HG02840 (cell line): ENCODE measurements at regions not wholly inside any gene's neighbourhood (a gene's known extent, or its start where the extent isn't known, plus 50 kb on each side); places are given as distances from the start of the nearest gene placed in this dataset.
"Not testable (repeated sequence)": the region's sequence is repeated elsewhere in the genome, so short reads cannot be mapped to it uniquely, and the experiment has no call there.

Experiments used
- ATAC-seq: cut with Tn5 transposase; IDR thresholded peaks from one replicate; pipeline ENCODE4 v1.9.1; 2021; ENCODE audit warnings: mild to moderate bottlenecking, moderate library complexity, moderate number of reproducible peaks; ENCODE audit not compliant: unreplicated experiment, low FRiP score

DNA sequence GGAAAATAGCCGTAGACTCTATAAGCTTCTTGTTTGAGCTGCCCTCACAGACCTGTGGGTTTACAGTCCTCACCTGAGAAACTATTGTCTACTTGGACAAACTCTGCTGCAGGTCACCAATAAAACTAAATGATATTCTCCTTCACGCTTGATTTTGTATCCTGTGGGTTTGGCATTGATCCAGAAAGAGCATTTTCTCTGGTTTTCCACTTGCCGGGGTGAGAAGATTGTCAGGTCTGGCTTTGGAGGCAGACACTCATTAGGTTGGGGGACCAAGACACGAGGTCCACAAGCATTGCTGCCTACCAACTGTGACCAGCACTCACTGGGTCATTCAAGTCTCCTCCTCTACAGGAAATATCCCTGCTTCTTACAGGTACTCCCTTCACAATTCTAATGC is 68.5 kb downstream of the CDC14C start:
- no peak for ATAC-seq

- peak; percentile 78 for ATAC-seq
Measured at GRCh38 chr7:49001610-49002033, 77.3 kb downstream of the CDC14C start.

DNA sequence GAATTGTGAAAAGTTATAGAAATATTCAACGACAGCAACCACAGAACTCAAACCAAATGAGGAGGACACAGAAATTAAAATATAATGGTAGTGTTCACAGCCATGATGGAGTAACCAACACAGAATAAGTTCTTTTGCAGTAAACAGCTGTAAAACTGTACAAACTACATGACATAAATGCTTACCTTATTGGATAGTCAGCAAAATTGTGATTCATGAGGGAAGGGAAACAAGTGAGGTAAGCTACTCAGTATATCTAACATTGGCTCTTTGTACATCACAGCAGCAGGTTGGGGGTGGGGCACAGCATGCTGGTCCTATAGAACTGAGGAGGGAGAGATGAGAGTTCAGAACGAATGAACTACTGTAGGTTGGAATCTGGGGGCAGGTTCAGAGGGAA is 86.4 kb downstream of the CDC14C start:
- ATAC-seq = no peak

DNA sequence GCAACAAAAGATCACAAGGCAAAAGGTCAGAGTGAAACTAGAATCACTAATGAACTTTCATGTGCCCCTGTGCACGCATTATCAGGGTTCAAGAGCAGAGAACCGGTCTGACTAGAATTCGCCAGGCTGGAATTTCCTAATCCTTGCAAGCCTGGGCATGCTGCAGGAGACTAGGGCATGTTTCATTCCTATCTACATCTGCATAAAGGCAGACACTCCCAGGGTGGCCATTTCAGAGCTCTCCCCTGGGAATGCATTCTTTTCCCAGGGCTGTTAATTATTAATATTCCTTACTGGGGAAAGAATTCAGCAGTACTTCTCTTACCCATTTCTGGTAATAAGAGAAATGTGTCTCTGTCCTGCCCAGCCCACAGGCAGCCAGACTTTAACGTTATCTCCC is 90.5 kb downstream of the CDC14C start:
- ATAC-seq = no peak

- ATAC-seq = no peak
Measured at GRCh38 chr7:49020145-49020544, 95.8 kb downstream of the CDC14C start.

- no peak for ATAC-seq
Measured at GRCh38 chr7:49022448-49022847, 98.1 kb downstream of the CDC14C start.

DNA sequence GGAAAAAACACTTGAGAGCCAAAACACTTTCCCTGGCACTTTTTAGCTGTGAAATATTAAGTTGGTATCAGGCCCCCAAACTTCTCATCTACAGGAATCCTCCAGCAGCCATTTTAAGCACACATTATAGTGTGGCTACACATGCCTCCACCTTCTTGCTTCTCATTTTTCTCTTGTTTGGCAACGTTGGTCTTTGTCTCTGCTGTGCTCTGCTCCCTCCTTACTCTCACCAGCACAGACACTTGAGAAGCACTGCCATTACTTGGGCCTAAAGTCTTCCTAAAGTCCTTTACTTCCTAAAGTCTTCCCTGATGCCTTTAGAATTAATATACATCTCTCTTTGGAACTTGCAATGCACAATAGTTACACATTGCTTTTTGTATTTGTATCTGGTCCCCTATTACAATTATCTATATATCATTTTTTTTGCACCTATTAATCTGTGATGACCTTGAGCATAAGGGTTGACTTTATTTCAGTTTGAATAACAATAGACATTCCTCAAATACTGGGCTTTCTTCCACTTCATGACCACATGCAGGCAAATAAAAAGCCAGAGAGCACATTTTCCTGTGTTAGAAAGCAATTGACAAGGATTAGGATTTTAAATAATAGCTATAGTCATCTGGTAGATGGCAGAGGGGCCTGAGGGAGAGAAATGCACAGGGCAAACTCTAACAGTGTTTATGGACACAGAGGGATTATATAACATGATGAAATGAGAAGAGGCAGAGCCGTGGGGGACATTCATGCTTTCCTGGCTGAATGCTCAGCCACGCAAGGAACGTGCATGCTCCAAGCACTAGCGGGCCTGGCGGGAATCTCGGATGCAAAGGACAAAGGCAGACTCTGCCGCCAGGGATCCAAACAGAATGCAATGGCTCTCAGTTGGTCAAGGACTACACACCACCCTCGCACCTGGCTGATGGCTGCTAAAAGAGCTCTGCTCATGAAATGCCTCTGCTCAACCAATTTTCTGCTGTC is 99.3 kb downstream of the CDC14C start:
- no peak for ATAC-seq

GRCh38 chr7:49030221-49030620 is 105.9 kb downstream of the CDC14C start:
- no peak for ATAC-seq

DNA sequence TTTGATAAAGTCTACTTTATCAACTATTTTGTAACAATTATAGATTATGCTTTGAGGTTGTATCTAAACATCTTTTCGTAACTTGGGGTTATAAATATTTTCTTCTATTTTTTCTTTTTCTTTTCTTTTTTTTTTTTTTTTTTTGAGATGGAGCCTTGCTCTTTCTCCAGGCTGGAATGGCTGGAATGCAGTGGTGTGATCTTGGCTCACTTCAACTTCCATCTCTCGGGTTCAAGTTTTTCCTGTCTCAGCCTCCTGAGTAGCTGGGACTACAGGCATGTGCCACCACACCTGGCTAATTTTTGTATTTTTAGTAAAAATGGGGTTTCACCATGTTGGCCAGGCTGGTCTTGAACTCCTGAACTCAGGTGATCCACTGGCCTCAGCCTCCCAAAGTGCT is 108.8 kb downstream of the CDC14C start:
- ATAC-seq = not testable (repeated sequence)

DNA sequence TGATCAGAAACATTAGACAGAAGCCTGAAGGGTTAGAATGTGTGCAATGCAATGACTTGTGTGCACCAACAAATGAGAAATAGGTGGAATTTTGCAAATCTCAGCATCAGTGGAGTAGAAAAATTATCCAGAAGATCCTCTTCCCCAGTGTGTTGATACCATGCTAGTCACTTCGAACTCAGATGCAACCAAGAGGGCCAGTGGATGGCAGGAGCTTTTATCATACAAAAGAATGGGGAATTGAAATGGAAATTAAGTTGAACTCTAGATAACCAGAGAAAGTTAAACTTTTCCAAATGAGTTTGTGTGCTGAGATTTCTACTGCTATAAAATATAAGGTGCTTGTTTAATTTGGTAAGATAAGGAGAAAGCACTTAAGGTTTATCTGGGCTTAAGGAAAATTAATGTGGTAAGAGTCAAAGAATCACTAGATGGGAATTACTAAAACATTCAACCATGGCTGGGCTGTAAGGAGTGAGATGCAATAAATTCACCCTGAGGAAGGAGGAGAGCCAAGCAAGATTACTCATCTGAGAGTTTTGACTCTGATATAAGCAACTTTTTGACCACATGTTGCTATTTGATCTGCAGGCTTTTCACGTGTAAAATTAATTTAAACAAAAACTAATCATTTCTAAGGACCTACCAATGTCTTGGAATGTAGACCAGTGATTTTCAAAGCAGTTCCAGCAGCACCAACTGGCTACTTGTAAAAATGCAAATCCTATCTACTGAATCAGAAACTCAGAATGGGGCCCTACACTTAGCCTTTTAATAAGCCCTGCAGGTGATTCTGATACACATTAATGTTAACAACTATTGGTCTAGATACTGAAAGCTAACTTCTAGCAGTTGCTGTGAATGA is 113.2 kb downstream of the CDC14C start:
- no peak for ATAC-seq

DNA sequence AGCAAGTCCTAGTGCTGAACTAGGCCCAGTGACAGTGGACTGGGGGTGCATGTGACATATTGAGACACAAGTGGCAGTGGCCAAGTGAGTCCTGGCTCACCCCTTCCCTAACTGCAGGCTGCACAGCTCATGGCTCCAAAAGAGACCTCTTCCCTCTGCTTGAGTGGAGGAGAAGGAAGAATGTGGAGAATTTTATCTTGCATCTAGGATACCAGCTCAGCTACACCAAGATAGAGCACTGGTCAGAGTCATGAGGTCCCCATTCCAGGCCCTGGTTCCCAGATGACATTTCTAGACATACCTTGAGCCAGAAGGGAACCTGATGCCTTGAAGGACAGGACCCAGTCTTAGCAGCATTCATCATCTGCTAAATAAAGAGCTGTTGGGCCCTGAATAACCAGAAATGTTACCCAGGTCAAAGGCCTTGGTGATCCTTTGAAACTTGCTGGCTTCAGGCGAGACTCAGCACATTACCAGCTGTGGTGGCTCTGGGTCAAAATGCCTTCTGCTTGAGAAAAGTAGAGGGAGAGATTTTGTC is 114.5 kb downstream of the CDC14C start:
- ATAC-seq = no peak

DNA sequence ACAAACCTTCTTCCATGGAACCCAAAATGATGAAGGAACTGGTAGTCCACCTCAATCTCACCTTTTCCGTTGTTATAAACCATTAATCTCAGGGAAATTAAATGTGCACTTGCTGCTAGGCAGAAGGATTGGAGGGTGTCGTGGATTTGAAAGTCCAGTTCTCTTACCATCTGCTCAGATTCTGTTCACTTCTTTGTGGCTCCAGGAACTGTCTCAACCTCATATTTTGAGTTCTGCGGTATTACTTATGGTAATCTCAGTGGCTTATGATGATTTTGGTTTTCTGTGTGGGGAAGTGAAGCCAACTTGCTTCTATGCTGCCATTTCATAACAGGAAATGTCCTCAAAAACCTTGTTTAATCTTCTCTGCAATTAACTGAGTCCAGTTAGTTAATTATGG is 136.4 kb downstream of the CDC14C start:
- ATAC-seq = no peak

DNA sequence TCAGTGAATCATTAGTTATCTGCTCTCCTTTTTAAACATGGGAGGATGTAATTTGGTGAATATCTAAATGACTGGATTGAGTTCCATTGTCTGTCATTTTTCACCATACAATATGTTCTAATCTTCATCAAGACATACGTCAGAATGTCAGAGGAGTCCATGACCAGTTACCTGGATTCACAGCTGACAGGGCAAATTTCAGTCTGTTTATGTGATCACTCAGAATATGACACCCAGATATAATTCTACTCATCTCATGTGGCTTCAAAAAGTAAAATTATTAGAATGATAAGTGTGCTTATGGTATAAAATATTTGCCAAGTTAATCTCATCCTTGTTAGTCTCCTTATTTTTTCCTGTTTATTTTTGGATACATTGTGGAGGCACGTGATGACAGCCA is 150.2 kb downstream of the CDC14C start:
- no peak for ATAC-seq

DNA sequence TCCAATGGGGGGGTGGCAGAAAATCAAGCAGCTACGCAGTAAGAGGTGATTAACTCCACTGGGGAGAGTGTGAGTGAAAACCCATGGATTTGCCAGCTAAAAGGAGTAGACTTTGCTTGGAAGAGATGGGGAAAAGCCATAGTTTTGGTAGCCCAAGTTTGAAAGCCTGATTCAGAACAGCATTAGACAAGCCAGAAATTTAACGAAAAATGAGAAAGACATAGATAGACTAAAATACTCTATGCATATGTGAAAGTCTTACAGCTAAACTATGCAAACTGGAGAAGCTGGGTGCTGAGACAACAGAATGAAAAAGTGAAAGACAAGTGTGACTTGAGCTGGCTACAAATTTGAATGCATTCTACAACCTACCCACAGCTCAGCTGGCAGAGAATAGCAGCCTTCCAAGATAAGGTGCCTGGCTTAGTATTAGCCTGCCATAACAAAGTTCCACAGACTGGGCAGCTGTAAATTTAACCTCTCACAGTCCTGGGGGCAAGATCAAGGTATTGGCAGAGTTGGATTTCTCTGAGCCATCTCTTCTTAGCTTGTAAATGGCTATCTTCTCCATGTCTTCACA is 156.6 kb downstream of the CDC14C start:
- ATAC-seq = no peak

GRCh38 chr7:49088017-49088416 is 163.7 kb downstream of the CDC14C start:
- ATAC-seq = no peak

GRCh38 chr7:49089717-49090116 is 165.4 kb downstream of the CDC14C start:
- no peak for ATAC-seq

DNA sequence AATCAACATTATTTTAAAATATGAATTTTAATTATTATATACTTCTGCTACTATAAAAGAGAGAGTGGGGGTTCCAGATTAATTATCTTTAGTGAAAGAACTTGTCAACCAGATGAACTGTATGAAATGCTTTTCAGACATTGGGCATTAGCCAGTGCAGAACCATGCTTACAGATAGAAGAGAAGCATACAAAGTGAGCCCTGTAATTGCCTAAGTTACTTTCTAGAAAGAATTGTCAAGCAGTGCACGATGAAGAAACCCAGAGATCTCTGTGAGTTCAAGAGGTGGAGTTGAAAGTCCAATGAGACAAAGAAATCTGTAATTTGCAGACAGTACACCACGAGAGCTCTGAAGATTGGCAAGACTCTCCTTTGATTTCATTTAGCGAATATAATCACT is 166.7 kb downstream of the CDC14C start:
- no peak for ATAC-seq

DNA sequence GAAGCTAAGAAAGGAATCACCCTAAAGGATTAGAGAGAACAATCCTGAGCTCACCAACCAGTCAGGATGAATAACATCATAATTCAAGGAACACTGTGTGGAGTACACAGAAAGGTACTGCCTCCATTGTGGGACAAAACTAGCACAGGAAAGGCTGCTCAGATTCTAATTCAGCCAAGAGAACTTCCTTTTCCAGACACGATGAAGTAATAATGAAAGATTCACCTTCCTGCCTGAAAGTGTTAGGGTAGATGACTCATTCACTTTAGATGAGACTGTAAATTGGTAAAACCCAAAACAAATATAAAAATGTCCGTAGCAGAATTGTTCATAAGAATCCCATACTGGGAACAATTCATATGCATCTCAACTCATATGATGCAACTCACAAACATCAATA is 167.2 kb downstream of the CDC14C start:
- ATAC-seq = no peak

GRCh38 chr7:49093218-49093617 is 168.9 kb downstream of the CDC14C start:
- ATAC-seq = no peak

GRCh38 chr7:49094866-49095265 is 170.5 kb downstream of the CDC14C start:
- ATAC-seq = no peak
